ENCODE measurements at regions not wholly inside any gene's neighbourhood (a gene's known extent, or its start where the extent isn't known, plus 50 kb on each side); places are given as distances from the start of the nearest gene placed in this dataset.
A peak's percentile ranks its signal among the peaks of the same experiment; 100 is the strongest.

DNA sequence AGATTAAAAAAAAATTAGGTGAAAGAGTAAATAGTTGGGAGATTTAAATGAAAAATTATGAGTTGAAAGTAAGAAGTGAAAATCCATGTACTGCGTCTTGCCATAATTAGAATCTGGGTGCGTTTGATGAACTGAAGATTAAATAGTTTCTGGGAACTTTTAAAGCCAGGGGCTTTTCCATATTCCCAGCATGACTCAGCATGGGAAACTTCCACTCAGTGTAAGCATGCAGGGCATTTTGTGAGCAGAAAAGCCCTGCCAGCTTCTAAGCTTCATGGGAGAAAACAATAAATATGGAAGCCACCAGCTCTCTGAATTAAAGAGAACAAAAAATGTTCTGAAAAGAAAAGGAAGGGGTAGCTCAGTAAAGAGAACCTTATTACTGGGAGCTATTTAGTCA is 62.0 kb upstream of the EDNRB start:
- TF ChIP-seq EP300 (IDR thresholded peaks at IDR 0.05) (no peak), POLR2AphosphoS5 (IDR thresholded peaks at IDR 0.05) (no peak), CTCF (IDR thresholded peaks at IDR 0.05) (no peak), POLR2A (IDR thresholded peaks at IDR 0.05) (no peak)
- Histone ChIP-seq H3K27ac (peak overlapping the region in 4 of 5 donors; percentile 2 to 49 (median 28)), H3K36me3 (no peaks in the 10 kb centered on the region), H3K27me3 (no peaks in the 10 kb centered on the region), H3K9me3 (no peaks in the 10 kb centered on the region), H3K4me3 (no peak overlapping the region), H3K4me1 (peaks cover 0 to 6% (median 0%) of the 10 kb centered on the region in 4 donors)
- intact Hi-C loops (cut with DNase I; ENCODE audit: low total_unique reads): no loop called here
- WGBS, 5 donors: 28 to 61% (median 35%) methylated on average over 2 of the region's 2 CpGs
- peak in 1 of 2 donors; percentile 33 for DNase-seq

DNA sequence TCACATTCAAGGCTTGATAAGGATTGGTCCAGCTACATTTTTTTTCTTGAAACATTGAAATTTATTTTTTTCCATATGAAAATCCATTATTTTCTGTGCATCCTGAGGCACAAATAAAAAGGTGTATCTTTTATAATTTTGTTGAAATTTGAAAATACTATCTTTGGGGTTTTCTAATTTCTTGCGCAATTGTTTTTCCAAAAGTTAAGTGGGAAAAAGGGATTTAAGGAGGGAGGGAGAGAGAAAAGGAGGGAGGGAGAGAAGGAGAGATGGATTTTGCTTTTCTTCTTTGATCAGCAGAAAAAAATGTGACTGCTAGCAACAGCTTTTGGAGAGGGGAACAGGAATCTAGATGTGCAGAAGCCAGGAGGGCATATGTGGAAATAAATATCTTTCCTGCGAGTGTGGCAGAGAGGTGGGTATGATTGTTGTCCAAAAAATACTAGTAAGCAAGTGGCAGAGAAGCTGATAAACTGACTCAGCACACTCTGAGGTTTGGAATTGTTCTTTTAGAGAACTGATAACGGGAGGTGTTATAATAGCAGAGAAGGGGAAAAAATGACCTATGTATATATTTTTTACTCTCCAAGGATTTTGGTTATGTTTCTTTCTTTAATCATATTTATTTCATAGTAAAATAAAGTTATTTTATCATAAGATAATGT is 61.2 kb upstream of the EDNRB start:
- Histone ChIP-seq H3K4me1 (peaks cover 0 to 6% (median 0%) of the 10 kb centered on the region in 4 donors), H3K27ac (no peak overlapping the region), H3K36me3 (no peaks in the 10 kb centered on the region), H3K27me3 (no peaks in the 10 kb centered on the region), H3K9me3 (no peaks in the 10 kb centered on the region), H3K4me3 (no peak overlapping the region)
- TF ChIP-seq EP300 (IDR thresholded peaks at IDR 0.05) (no peak), POLR2A (IDR thresholded peaks at IDR 0.05) (no peak), POLR2AphosphoS5 (IDR thresholded peaks at IDR 0.05) (no peak), CTCF (IDR thresholded peaks at IDR 0.05) (no peak)
- DNase-seq: no peak
- intact Hi-C loops (cut with DNase I; ENCODE audit: low total_unique reads): no loop called here
- 64 to 75% (median 71%) methylated on average over 3 of the region's 3 CpGs for WGBS, 5 donors

DNA sequence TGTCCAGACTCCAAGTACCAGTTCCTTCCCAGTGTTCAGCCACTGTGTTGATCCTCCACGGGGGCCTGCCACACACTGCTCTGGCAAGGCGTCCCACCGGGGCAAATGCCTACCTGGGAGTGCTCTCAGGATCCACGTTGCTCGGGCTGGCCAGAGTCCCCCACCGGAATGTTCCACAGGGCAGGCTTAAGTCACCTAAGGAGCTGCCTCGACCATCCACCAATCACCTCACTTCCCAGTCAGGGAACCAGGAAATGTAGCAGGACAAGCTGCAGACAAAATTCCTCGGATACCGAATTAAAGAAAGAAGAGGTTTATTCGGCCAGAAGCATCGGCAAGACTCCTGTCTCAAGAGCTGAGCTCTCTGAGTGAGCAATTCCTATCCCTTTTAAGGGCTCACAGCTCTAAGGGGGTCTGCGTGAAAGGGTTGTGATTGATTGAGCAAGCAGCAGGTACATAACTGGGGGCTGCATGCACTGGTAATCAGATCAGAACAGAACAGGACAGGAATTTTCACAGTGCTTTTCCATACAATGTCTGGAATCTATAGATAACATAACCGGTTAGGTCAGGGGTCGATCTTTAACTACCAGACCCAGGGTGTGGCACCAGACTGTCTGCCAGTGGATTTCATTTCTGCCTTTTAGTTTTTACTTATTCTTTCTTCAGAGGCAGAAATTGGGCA is 56.9 kb upstream of the EDNRB start:
- Histone ChIP-seq H3K27ac (no peak overlapping the region), H3K4me3 (no peak overlapping the region), H3K9me3 (no peaks in the 10 kb centered on the region), H3K27me3 (no peaks in the 10 kb centered on the region), H3K4me1 (no peaks in the 10 kb centered on the region), H3K36me3 (no peaks in the 10 kb centered on the region)
- 74 to 91% (median 87%) methylated on average over 13 to 14 of the region's 14 CpGs for WGBS, 5 donors
- intact Hi-C loops (cut with DNase I; ENCODE audit: low total_unique reads): no loop called here
- DNase-seq: no peak
- TF ChIP-seq EP300 (IDR thresholded peaks at IDR 0.05) (no peak), CTCF (IDR thresholded peaks at IDR 0.05) (no peak), POLR2AphosphoS5 (IDR thresholded peaks at IDR 0.05) (no peak), POLR2A (IDR thresholded peaks at IDR 0.05) (no peak)

- no peak for TF ChIP-seq CTCF (IDR thresholded peaks at IDR 0.05)
- TF ChIP-seq EP300 (IDR thresholded peaks at IDR 0.05): no peak
- no peak for TF ChIP-seq POLR2A (IDR thresholded peaks at IDR 0.05)
- no peak for TF ChIP-seq POLR2AphosphoS5 (IDR thresholded peaks at IDR 0.05)
- no peak overlapping the region for H3K4me3 ChIP-seq
- H3K36me3 ChIP-seq: no peaks in the 10 kb centered on the region
- no peaks in the 10 kb centered on the region for H3K27me3 ChIP-seq
- H3K9me3 ChIP-seq: no peaks in the 10 kb centered on the region
- no peaks in the 10 kb centered on the region for H3K4me1 ChIP-seq
- intact Hi-C loops (cut with DNase I; ENCODE audit: low total_unique reads): no loop called here
- no peak overlapping the region for H3K27ac ChIP-seq
- 45 to 64% (median 60%) methylated on average over 5 of the region's 5 CpGs for WGBS, 5 donors
- no peak for DNase-seq
These were observed 50.7 kb upstream of the EDNRB start for GRCh38 chr13:77969299-77969698.

Small RNA genes lying in the stretch of these regions (small RNA-seq; reads per million reads assigned to genes)
- gene RNY3P3: 0 reads per million in 4 donors
